Activated T-cell treated with anti-CD3 and anti-CD28 coated beads, Interleukin-2, amount 50 U/mL, for 48 hours (primary cell): ENCODE measurements at regions not wholly inside any gene's neighbourhood (a gene's known extent, or its start where the extent isn't known, plus 50 kb on each side); places are given as distances from the start of the nearest gene placed in this dataset.

ENCODE experiments used
- DNase-seq, 2 experiments: peaks; one replicate each; pipeline ENCODE4 v3.0.0-alpha.2; 2020

DNA sequence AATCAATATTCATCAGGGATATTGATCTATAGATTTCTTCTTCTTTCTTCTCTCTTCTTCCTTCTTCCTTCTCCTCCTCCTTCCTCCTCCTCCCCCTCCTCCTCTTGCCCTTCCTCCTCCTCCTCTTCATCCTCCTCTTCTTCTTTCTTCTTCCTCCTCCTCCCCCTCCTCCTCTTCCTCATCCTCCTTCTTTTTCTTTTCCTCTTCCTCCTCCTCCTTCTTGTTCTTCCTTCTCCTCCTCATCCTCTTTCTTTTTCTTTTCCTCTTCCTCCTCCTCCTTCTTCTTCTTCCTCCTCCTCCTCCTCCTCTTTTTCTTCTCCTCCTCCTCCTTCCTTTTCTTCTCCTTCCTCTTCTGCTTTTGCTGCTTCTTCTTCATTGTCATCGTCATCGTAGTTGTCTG lies 52.4 kb upstream of the SERINC1 start:
- DNase-seq = no peak

GRCh38 chr6:122530440-122531046 lies 58.9 kb upstream of the SERINC1 start:
- DNase-seq = peak; percentile 32 to 44

DNA sequence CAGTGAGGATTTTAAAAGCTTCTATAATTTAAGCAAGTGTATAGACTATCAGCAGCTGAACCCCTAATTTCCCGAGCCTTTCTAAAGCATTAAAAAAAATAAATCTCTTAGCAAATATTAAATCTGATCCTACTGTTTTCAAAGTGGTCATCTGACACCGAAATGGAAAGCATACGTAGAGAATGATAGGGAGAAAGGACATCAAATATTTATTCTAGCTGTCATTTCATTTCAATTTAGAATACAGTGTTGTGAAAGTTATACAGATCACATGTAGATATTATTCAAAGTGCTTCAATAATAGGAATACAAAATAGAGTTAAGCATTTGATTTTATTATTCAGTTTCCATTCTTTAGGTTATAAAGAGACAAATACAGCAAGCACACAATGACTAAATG lies 61.9 kb upstream of the PKIB start:
- no peak for DNase-seq

GRCh38 chr6:122548820-122549219 lies 61.4 kb upstream of the PKIB start:
- DNase-seq = no peak

GRCh38 chr6:122553697-122554096 lies 56.5 kb upstream of the PKIB start:
- no peak for DNase-seq

GRCh38 chr6:122555561-122555960 lies 54.6 kb upstream of the PKIB start:
- no peak for DNase-seq

DNA sequence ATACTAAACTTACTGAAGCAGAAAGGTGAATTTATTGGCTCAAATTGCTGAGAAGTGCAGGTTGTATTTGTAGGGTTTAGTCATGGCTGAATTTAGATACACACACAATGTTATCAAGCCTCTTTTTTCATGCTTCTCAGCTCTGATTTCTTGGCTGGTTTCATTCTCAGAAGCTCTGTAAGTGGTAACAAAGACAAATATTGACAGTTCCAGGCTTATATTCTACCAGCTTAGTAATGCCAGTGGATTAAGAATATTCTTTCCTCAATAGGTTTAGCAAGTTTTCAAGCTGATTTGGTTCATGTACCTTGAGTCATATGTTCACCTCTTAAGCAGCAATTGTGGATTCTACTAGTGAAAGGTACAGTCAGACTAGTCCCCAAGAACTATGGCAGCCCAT lies 52.1 kb upstream of the PKIB start:
- no peak for DNase-seq
